Femur (tissue), 1 donor: ENCODE measurements at regions not wholly inside any gene's neighbourhood (a gene's known extent, or its start where the extent isn't known, plus 50 kb on each side); places are given as distances from the start of the nearest gene placed in this dataset.
"Not testable (repeated sequence)": the region's sequence is repeated elsewhere in the genome, so short reads cannot be mapped to it uniquely, and the experiment has no call there.

Source experiments
- DNase-seq: peaks from one replicate; pipeline ENCODE4 v3.0.0-alpha.2; 2017

GRCh38 chr14:19052977-19053376 lies 85.7 kb downstream of the POTEM start:
- DNase-seq = not testable (repeated sequence)

DNA sequence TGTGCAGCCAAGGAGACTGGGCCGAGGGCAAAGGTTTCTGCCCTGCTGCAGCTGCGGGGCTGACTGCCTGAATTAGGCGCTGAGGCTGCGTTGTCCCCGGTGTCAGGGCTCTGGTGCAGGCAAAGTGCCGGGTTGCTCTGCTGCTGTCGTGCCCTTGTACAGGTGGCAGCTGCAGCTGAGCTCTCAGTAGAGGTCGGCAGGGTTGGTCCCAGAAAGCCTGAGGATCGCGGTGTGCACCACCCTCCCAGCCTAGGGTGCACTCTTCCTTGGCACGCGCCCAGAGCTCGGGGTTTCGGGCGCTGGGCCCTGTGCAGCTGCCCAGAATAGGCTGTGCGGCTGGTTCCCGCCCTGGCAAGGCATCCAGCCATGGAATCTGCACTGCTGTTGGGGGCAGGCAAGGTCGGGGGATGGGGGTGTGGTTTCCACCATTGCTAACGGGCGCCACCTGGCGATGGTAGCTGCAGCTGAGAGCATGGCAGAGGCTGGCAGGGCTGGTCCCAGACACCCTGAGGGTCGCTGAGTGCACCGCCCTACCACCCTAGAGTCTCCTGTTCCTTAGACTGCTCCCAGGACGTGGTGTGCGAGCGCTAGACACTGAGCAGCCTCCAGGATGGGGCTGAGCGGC lies 86.3 kb downstream of the POTEM start:
- not testable (repeated sequence) for DNase-seq

- not testable (repeated sequence) for DNase-seq
Observed at GRCh38 chr14:19054108-19054721, 87.0 kb downstream of the POTEM start.

DNA sequence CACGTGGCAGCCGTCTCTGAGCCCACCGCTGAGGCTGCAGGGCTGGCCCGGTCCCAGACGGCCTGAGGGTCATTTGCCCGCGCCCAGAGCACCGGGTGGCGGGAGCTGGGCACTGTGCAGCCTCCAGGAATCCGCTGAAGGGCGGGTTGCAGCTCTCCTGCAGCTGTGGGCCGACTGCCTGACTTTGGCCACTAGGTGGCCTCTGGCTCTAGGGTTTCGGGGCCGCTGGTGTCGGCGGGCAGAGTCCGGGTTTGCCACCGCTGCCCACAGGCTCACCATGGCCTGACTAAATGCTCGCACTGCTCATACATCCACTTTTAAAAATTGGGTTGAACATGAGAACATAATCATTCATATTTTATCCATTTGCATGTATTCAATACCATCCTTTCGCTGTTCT lies 87.7 kb downstream of the POTEM start:
- DNase-seq = not testable (repeated sequence)

- not testable (repeated sequence) for DNase-seq
Observed at GRCh38 chr14:19059066-19059465, 91.8 kb downstream of the POTEM start.

- not testable (repeated sequence) for DNase-seq
Observed at GRCh38 chr14:19061689-19062450, 94.6 kb downstream of the POTEM start.

DNA sequence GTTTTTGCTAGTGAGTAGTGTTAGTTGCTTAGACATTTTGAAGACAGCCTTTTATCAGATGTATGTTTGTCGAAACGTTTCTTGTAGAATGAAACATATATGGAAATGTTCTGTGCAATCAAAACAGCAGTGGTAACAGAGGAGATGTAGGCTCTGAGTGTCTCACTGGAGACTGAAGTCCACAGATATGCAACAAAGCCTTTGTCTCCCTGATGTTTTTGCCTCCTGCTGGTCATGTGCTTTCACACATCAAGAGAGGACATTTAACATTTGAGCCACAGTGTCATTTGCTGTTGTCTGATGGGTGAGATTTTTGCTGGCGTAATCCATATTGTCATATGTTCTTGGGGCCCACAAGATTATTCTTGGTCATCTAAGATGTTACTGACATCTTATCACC lies 101.7 kb downstream of the POTEM start:
- DNase-seq = not testable (repeated sequence)

DNA sequence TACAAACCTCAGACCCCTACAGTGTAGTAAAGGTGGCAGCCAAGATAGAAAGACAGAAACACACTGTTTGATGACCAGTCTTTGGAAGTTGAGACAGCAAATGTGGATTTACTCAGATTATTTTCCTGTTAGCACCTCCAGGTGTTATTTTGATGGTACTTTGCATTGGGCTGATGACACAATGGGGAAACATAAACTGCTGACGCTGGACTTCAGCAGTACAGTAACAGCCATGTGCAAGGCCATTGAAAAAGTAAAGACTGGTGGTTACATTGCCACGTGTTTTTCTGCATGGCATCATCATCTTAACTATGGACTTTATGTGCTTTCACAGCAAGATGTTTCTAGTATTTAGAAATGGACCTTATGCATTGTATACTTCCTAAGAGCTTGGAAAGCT lies 105.3 kb downstream of the POTEM start:
- DNase-seq = not testable (repeated sequence)

- not testable (repeated sequence) for DNase-seq
Observed at GRCh38 chr14:19088632-19089031, 121.4 kb downstream of the POTEM start.

GRCh38 chr14:19093227-19093626 lies 126.0 kb downstream of the POTEM start:
- DNase-seq = not testable (repeated sequence)

- DNase-seq = not testable (repeated sequence)
Observed at GRCh38 chr14:19094731-19095130, 127.5 kb downstream of the POTEM start.

GRCh38 chr14:19095167-19095566 lies 127.9 kb downstream of the POTEM start:
- DNase-seq = not testable (repeated sequence)

DNA sequence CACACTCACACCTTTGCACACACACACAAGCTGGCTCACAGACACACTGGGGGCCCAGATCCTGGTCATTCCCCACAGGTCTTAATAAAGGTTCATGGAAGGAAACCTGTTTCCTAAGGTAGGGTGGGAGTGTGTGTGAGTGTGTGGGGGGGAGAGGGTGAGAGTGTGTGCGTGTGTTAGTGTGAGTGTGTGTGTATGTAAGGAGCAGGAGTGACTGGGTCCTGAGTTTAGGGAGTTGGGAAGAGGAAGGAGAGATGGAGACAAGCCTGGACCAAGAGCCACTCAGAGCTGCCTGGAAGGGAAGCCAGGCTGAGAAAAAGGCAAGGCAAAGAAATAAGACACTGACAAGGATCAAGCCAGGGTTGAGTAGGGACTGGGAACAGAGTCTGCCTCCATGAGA lies 129.2 kb downstream of the POTEM start:
- not testable (repeated sequence) for DNase-seq

- not testable (repeated sequence) for DNase-seq
Observed at GRCh38 chr14:19096876-19097275, 129.6 kb downstream of the POTEM start.

GRCh38 chr14:19097306-19097705 lies 130.1 kb downstream of the POTEM start:
- peak; percentile 8 for DNase-seq

GRCh38 chr14:19097750-19098149 lies 130.5 kb downstream of the POTEM start:
- DNase-seq = not testable (repeated sequence)

- DNase-seq = not testable (repeated sequence)
Observed at GRCh38 chr14:19098230-19098629, 131.0 kb downstream of the POTEM start.

DNA sequence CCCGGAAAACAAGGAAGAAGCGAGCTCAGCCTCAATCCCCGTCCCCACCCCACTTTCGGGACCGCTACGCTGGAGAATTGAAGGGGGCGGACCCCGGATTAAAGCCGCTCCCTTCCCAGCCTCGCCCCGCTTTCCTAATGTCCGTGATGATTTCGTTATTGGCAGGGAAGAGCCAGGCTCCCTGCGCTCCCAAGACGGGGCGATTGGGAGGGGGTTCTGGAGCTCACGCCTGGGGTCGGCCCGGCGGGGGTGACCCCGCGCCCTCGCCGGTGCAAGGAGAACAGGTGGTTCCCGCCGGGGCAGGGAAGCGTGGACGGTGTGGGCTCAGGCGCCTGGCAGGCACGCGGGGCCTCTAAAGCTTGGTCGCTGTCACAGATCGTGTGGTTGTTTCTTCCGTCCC lies 131.5 kb downstream of the POTEM start:
- not testable (repeated sequence) for DNase-seq

DNA sequence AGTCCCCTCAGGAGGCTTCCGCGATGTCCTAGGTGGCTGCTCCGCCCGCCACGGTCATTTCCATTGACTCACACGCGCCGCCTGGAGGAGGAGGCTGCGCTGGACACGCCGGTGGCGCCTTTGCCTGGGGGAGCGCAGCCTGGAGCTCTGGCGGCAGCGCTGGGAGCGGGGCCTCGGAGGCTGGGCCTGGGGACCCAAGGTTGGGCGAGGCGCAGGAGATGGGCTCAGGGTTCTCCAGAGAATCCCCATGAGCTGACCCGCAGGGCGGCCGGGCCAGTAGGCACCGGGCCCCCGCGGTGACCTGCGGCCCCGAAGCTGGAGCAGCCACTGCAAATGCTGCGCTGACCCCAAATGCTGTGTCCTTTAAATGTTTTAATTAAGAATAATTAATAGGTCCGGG lies 132.1 kb downstream of the POTEM start:
- DNase-seq = not testable (repeated sequence)

GRCh38 chr14:19099939-19100338 lies 132.7 kb downstream of the POTEM start:
- not testable (repeated sequence) for DNase-seq

DNA sequence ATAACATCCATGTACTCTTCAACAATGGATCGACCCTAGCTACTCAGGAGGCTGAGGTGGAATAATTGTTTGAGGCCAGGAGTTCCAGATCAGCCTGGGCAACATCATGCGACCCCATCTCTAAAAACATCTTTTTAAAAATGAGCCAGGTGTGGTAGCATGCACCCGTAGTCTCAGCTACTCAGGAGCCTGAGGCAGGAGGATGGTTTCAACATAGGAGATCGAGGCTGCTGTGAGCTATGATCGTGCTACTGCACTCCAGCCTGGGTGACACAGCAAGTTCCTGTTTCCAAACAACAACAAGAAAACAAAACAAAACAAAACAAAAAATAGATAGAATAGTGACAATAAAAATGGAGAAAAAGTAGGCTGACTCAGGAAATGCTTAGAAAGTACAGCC lies 138.3 kb downstream of the POTEM start:
- DNase-seq = not testable (repeated sequence)

DNA sequence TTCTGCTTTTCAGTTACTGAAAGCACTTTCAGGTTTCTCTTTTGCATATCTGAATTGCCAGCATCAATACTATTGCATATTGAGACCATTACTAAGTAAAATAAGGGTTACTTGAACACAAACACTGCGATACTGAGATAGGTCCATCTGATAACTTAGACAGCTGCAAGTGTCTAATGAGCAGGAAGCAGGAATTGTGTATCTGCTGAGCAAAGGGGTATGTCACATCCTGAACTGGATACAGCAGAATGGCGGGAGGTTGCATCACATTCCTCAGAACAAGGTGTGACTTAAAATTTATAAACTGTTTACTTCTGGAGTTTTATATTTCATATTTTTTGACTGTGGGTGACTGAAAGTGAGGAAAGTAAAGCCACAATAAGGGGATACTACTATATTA lies 142.7 kb downstream of the POTEM start:
- not testable (repeated sequence) for DNase-seq

DNA sequence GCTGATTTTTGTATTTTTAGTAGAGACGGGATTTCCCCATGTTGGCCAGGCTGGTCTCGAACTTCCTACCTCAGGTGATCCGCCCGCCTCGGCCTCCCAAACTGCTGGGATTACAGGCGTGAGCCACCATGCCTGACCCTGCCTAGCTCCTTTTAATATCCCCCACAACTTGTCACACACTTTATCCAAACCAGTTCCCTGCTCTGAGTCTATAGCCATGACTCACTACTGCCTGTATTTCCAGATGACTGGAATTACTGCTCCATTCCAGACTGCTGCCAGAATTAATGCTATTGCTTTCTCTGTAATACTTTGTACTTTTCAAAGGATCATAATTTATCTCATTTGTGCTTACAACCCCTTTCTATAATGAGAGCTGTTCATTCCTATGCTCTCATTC lies 153.1 kb downstream of the POTEM start:
- not testable (repeated sequence) for DNase-seq
